GM06990 (cell line): ENCODE measurements at regions not wholly inside any gene's neighbourhood (a gene's known extent, or its start where the extent isn't known, plus 50 kb on each side); places are given as distances from the start of the nearest gene placed in this dataset.
"Not testable (repeated sequence)": the region's sequence is repeated elsewhere in the genome, so short reads cannot be mapped to it uniquely, and the experiment has no call there.

Source experiments
- DNase-seq: peaks from one replicate; pipeline ENCODE4 v3.0.0-alpha.2; 2011; ENCODE audit not compliant: insufficient read length; ENCODE audit errors: extremely low read depth
- H3K27me3 ChIP-seq: replicated peaks from 2 replicates; pipeline ENCODE4 v1.6.0; 2011; ENCODE audit warnings: low read length; ENCODE audit not compliant: control insufficient read depth, insufficient read depth
- H3K36me3 ChIP-seq: 2 replicates; pipeline ENCODE4 v1.5.1; 2011; ENCODE audit warnings: low read length; ENCODE audit not compliant: control insufficient read depth, insufficient read depth
- H3K4me3 ChIP-seq: replicated peaks from 2 replicates; pipeline ENCODE4 v1.5.1; 2011; ENCODE audit warnings: low read depth, mild to moderate bottlenecking, control low read depth, low read length
- CTCF ChIP-seq: IDR thresholded peaks from 2 replicates; pipeline ENCODE4 v1.5.1; 2011; ENCODE audit warnings: low read length, control low read depth, mild to moderate bottlenecking, inconsistent platforms; ENCODE audit not compliant: insufficient read depth, poor library complexity, severe bottlenecking

- Histone ChIP-seq H3K27me3 (no peaks in the 10 kb centered on the region), H3K36me3 (no peaks in the 10 kb centered on the region), H3K4me3 (no peak overlapping the region)
- TF ChIP-seq CTCF, result no peak
- DNase-seq, result no peak
Measured at GRCh38 chr15:75117993-75118392, 83.7 kb upstream of the C15orf39 start.

GRCh38 chr15:75119312-75119711 is 82.4 kb upstream of the C15orf39 start:
- H3K4me3 ChIP-seq, H3K36me3 ChIP-seq, DNase-seq, H3K27me3 ChIP-seq: not testable (repeated sequence)

GRCh38 chr15:75121491-75121890 is 80.2 kb upstream of the C15orf39 start:
- no peak for DNase-seq
- Histone ChIP-seq H3K36me3 (no peaks in the 10 kb centered on the region), H3K4me3 (no peak overlapping the region), H3K27me3 (no peaks in the 10 kb centered on the region)
- TF ChIP-seq CTCF, result no peak

- DNase-seq, result no peak
- no peaks in the 10 kb centered on the region for H3K36me3 ChIP-seq
- TF ChIP-seq CTCF, result no peak
- H3K27me3 ChIP-seq, result no peaks in the 10 kb centered on the region
- H3K4me3 ChIP-seq, result no peak overlapping the region
Measured at GRCh38 chr15:75123395-75123794, 78.3 kb upstream of the C15orf39 start.

- H3K36me3 ChIP-seq, H3K4me3 ChIP-seq, DNase-seq: not testable (repeated sequence)
Measured at GRCh38 chr15:75124278-75124677, 77.4 kb upstream of the C15orf39 start.

GRCh38 chr15:75125935-75126334 is 75.7 kb upstream of the C15orf39 start:
- no peak overlapping the region for H3K4me3 ChIP-seq
- no peak for DNase-seq
- no peak for TF ChIP-seq CTCF
- no peaks in the 10 kb centered on the region for H3K27me3 ChIP-seq
- H3K36me3 ChIP-seq, result no peaks in the 10 kb centered on the region

More at GRCh38 chr15:75124278-75124677, 77.4 kb upstream of the C15orf39 start:
- H3K27me3 ChIP-seq, result not testable (repeated sequence)

- H3K36me3 ChIP-seq, result no peaks in the 10 kb centered on the region
- no peak overlapping the region for H3K4me3 ChIP-seq
- H3K27me3 ChIP-seq, result no peaks in the 10 kb centered on the region
- DNase-seq, result no peak
- no peak for TF ChIP-seq CTCF
Measured at GRCh38 chr15:75126864-75127580, 74.7 kb upstream of the C15orf39 start.
